Upper lobe of left lung (tissue), 6 donors: ENCODE measurements at regions not wholly inside any gene's neighbourhood (a gene's known extent, or its start where the extent isn't known, plus 50 kb on each side); places are given as distances from the start of the nearest gene placed in this dataset.

Experiments used
- ATAC-seq, 2 donors: fragments of 200-7000 bp; cut with Tn5 transposase; one replicate each; pipeline ENCODE4 v1.9.1; 2022; ENCODE audit warnings: mild to moderate bottlenecking in 2 of 2, moderate library complexity in 2 of 2; ENCODE audit not compliant: low FRiP score in 2 of 2
- DNase-seq, 2 donors: peaks; one replicate each; pipeline ENCODE4 v3.0.0-alpha.2; 2019 to 2020
- H3K27ac ChIP-seq, 4 donors: fragments of 200-600 bp; sonication (generic); one replicate each; pipeline ENCODE4 v1.5.1; 2016 to 2019
- H3K27me3 ChIP-seq, 4 donors: fragments of 200-600 bp; sonication (generic); one replicate each; pipeline ENCODE4 v1.5.1; 2017 to 2019
- H3K36me3 ChIP-seq, 4 donors: fragments of 200-600 bp; sonication (generic); one replicate each; pipeline ENCODE4 v1.5.1; 2016 to 2019
- H3K4me1 ChIP-seq, 4 donors: fragments of 200-600 bp; sonication (generic); one replicate each; pipeline ENCODE4 v1.5.1; 2018 to 2019
- H3K4me3 ChIP-seq, 4 donors: fragments of 200-600 bp; sonication (generic); one replicate each; pipeline ENCODE4 v1.5.1; 2017 to 2019; ENCODE audit warnings: mild to moderate bottlenecking in 2 of 4, moderate library complexity in 1 of 4
- H3K9me3 ChIP-seq, 4 donors: fragments of 200-600 bp; sonication (generic); one replicate each; pipeline ENCODE4 v1.5.1; 2018 to 2019
- EP300 ChIP-seq, 4 donors: sonication (generic); formaldehyde crosslinking; IDR thresholded peaks; one replicate each; pipeline ENCODE4 v1.5.1; 2017; ENCODE audit warnings: antibody characterized with exemption in 4 of 4, control low read depth in 2 of 4
- POLR2A ChIP-seq, 4 donors: fragments of 450-650 bp; IDR thresholded peaks; one replicate each; pipeline ENCODE4 v1.5.1; 2016 to 2017; ENCODE audit warnings: antibody characterized with exemption in 4 of 4, mild to moderate bottlenecking in 2 of 4
- POLR2AphosphoS5 ChIP-seq, 2 donors: sonication (generic); formaldehyde crosslinking; IDR thresholded peaks; one replicate each; pipeline ENCODE4 v1.5.1; 2017; ENCODE audit warnings: antibody characterized with exemption in 2 of 2
- WGBS, 2 donors: methylation state at CpG; one replicate each; pipeline ENCODE4 v1.1.5; 2017 to 2018; 5-methylcytosine and 5-hydroxymethylcytosine counted together
- TF ChIP-seq, protein P1 (sequence below), 6 experiments: fragments of 450-650 bp in 4 of 6; fragments of 200-600 bp in 2 of 6; sonication (generic) in 2 of 6; IDR thresholded peaks; one replicate each; pipeline ENCODE4 v1.5.1; 2016 to 2019; ENCODE audit warnings: antibody characterized with exemption in 6 of 6
- donor health status: DM: no; HTN: no; CAD: no; lungs with moderate emphysema.
- donor health status: DM: no; HTN: yes; CAD: no; lungs with severe emphysema.

DNA sequence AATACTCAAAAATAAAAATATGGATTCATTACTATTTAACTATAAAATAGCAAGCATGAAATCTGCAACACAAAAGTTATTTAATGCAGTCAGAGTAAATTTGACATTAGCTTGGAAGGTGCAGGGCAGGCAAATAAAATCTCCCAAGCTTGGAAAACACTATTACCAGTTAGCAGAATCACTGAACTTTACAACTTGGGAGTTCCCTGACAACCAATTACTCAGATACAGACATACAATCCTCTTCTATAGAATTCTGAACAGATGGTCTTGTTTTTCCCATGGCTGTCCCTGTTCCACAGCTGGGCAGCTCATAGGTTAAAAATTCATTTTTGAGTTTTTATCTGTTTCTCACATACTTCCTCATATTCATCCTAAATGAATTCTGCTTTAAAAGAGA is 1002.6 kb downstream of the SORCS3 start:
- Histone ChIP-seq H3K27ac (no peak overlapping the region), H3K36me3 (no peaks in the 10 kb centered on the region), H3K9me3 (no peaks in the 10 kb centered on the region), H3K4me3 (no peak overlapping the region), H3K4me1 (no peaks in the 10 kb centered on the region), H3K27me3 (no peaks in the 10 kb centered on the region)
- ATAC-seq: no peak
- DNase-seq: no peak
- no peak for TF ChIP-seq POLR2AphosphoS5 (IDR thresholded peaks at IDR 0.05)
- TF ChIP-seq POLR2A (IDR thresholded peaks at IDR 0.05): no peak
- no peak for TF ChIP-seq EP300 (IDR thresholded peaks at IDR 0.05)
- TF ChIP-seq, protein P1, sequence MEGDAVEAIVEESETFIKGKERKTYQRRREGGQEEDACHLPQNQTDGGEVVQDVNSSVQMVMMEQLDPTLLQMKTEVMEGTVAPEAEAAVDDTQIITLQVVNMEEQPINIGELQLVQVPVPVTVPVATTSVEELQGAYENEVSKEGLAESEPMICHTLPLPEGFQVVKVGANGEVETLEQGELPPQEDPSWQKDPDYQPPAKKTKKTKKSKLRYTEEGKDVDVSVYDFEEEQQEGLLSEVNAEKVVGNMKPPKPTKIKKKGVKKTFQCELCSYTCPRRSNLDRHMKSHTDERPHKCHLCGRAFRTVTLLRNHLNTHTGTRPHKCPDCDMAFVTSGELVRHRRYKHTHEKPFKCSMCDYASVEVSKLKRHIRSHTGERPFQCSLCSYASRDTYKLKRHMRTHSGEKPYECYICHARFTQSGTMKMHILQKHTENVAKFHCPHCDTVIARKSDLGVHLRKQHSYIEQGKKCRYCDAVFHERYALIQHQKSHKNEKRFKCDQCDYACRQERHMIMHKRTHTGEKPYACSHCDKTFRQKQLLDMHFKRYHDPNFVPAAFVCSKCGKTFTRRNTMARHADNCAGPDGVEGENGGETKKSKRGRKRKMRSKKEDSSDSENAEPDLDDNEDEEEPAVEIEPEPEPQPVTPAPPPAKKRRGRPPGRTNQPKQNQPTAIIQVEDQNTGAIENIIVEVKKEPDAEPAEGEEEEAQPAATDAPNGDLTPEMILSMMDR (IDR thresholded peaks at IDR 0.05): no peak

DNA sequence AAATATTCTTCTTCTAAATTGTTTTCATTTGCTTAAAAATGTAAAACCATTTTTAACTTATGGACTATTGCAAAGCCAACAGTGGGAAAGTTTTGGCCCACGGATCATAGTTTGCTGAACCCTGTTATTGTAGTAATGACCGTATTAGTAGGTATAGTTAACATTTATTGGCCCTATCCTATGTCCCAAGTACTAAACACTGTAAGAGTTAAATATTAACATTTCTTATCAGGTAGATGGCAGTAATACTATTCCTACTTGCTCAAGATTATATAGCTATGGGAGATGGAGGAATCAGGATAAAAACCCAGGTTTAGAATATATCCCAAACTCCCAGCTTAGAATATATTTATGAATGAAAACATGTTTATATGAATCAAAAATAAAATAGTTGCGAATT is 993.2 kb downstream of the SORCS3 start:
- ATAC-seq (no peak), DNase-seq (no peak)
- 81 to 90% methylated on average over 3 of the region's 3 CpGs for WGBS, 2 donors
- no peaks in the 10 kb centered on the region for H3K36me3 ChIP-seq
- no peak overlapping the region for H3K4me3 ChIP-seq
- H3K4me1 ChIP-seq: no peaks in the 10 kb centered on the region
- no peak overlapping the region for H3K27ac ChIP-seq
- no peaks in the 10 kb centered on the region for H3K9me3 ChIP-seq
- TF ChIP-seq POLR2A (IDR thresholded peaks at IDR 0.05): no peak
- no peak for TF ChIP-seq EP300 (IDR thresholded peaks at IDR 0.05)
- TF ChIP-seq, protein P1 (IDR thresholded peaks at IDR 0.05): no peak
- no peak for TF ChIP-seq POLR2AphosphoS5 (IDR thresholded peaks at IDR 0.05)
- H3K27me3 ChIP-seq: no peaks in the 10 kb centered on the region

DNA sequence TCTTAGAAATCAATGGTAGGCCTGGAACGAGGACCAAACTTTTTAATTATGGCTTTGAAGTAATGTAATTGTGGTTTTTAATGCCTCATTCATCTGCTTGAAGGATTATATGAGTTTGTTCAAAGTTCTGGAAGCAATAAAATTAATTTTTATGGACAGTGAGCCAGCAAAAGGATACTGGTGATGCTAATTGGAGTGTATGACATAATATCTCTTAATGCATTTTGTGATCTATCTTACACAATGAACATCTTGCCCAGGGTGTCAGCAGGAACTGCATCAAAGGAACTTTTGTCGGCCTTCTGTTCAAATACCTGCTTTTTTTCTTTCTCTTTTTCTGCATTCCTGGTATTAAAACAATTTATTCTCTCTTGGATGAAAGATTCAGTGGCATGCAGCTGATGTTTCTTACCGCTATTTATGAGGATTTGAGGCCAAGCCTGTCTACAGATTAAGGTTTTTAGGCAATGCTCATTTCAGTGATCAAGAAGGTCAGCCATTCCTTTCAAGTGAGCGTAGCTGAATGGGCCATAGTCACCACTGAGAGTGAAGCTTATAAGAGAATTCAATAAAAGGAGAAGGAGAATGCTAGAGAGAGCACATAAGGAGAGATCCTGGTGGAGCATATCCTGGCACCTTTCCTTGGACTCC is 974.8 kb downstream of the SORCS3 start:
- DNase-seq (no peak), ATAC-seq (no peak)
- H3K4me1 ChIP-seq: no peaks in the 10 kb centered on the region
- H3K36me3 ChIP-seq: no peaks in the 10 kb centered on the region
- no peaks in the 10 kb centered on the region for H3K27me3 ChIP-seq
- no peaks in the 10 kb centered on the region for H3K9me3 ChIP-seq
- 73 to 83% methylated on average over 4 of the region's 4 CpGs for WGBS, 2 donors
- no peak overlapping the region for H3K27ac ChIP-seq
- TF ChIP-seq POLR2AphosphoS5 (IDR thresholded peaks at IDR 0.05) (no peak), POLR2A (IDR thresholded peaks at IDR 0.05) (no peak), EP300 (IDR thresholded peaks at IDR 0.05) (no peak)
- TF ChIP-seq, protein P1 (IDR thresholded peaks at IDR 0.05): no peak
- no peak overlapping the region for H3K4me3 ChIP-seq

DNA sequence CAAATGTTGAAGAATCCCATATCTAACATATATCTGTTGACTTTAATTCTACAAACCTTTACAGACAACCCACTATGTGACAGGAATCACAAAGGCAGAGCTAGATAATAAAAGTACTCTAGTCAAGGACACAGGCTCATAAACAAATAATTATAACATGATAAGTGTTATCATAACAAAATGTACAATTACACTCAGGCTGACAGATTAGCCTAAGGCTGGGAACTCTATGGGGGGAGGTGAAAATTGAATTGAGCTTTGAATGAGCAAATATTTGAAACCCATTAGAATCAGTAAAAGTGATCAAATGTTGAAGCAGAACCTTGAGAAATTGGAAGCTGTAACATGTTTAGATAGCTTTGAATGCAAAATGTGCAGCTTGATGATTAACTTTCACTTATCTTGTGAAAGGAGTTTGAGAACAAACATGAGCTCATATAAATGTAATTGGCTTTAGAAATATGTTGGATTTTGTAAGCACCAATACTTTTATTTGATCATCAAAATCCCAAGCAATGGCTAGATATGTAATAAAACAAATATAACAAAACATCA is 970.2 kb downstream of the SORCS3 start:
- H3K36me3 ChIP-seq: no peaks in the 10 kb centered on the region
- no peaks in the 10 kb centered on the region for H3K27me3 ChIP-seq
- H3K4me3 ChIP-seq: no peak overlapping the region
- DNase-seq: no peak
- TF ChIP-seq POLR2A (IDR thresholded peaks at IDR 0.05) (no peak), POLR2AphosphoS5 (IDR thresholded peaks at IDR 0.05) (no peak), EP300 (IDR thresholded peaks at IDR 0.05) (no peak)
- TF ChIP-seq, protein P1 (IDR thresholded peaks at IDR 0.05): no peak
- H3K27ac ChIP-seq: no peak overlapping the region
- H3K4me1 ChIP-seq: no peaks in the 10 kb centered on the region
- no peak for ATAC-seq
- no peaks in the 10 kb centered on the region for H3K9me3 ChIP-seq

DNA sequence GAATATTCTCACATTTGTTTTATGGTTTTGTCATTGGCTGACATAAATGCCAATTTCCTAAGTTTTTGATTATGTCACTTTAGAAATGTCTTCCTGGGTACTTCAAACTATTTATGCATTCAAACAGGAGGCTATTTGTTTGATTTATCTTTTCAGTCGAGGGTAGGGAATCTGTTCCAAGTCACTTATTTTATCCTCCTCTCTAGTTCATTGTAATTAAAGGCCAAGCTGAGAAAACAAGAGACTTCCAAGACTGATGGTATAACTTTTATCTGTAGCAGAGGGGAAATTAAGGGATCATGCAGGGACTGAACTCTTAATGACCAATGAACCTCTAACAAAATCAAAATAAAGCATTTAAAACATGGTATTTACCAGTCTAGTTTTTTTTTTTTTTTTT is 968.4 kb downstream of the SORCS3 start:
- DNase-seq (no peak), ATAC-seq (no peak)
- Histone ChIP-seq H3K27me3 (no peaks in the 10 kb centered on the region), H3K27ac (no peak overlapping the region), H3K9me3 (no peaks in the 10 kb centered on the region), H3K36me3 (no peaks in the 10 kb centered on the region), H3K4me1 (no peaks in the 10 kb centered on the region), H3K4me3 (no peak overlapping the region)
- 48 to 55% methylated on average over 1 of the region's 1 CpG for WGBS, 2 donors
- TF ChIP-seq POLR2AphosphoS5 (IDR thresholded peaks at IDR 0.05) (no peak), POLR2A (IDR thresholded peaks at IDR 0.05) (no peak), EP300 (IDR thresholded peaks at IDR 0.05) (no peak)
- TF ChIP-seq, protein P1 (IDR thresholded peaks at IDR 0.05): no peak
